ENCODE measurements at regions not wholly inside any gene's neighbourhood (a gene's known extent, or its start where the extent isn't known, plus 50 kb on each side); places are given as distances from the start of the nearest gene placed in this dataset.
"Not testable (repeated sequence)": the region's sequence is repeated elsewhere in the genome, so short reads cannot be mapped to it uniquely, and the experiment has no call there.

DNA sequence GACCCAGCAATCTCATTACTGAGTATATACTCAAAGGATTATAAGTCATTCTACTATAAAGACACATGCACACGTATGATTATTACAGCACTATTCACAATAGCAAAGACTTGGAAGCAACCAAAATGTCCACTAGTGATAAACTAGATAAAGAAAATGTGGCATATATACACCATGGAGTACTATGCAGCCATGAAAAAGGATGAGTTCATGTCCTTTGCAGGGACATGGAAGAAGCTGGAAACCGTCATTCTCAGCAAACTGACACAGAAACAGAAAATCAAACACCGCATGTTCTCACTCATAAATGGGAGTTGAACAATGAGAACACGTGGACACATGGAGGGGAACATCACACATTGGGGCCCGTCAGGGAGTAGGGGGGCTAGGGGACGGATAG is 1600.0 kb upstream of the NUDT12 start:
- TF ChIP-seq, protein P1, sequence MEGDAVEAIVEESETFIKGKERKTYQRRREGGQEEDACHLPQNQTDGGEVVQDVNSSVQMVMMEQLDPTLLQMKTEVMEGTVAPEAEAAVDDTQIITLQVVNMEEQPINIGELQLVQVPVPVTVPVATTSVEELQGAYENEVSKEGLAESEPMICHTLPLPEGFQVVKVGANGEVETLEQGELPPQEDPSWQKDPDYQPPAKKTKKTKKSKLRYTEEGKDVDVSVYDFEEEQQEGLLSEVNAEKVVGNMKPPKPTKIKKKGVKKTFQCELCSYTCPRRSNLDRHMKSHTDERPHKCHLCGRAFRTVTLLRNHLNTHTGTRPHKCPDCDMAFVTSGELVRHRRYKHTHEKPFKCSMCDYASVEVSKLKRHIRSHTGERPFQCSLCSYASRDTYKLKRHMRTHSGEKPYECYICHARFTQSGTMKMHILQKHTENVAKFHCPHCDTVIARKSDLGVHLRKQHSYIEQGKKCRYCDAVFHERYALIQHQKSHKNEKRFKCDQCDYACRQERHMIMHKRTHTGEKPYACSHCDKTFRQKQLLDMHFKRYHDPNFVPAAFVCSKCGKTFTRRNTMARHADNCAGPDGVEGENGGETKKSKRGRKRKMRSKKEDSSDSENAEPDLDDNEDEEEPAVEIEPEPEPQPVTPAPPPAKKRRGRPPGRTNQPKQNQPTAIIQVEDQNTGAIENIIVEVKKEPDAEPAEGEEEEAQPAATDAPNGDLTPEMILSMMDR (IDR thresholded peaks at IDR 0.05): not testable (repeated sequence)
- TF ChIP-seq POLR2A (IDR thresholded peaks at IDR 0.05): not testable (repeated sequence)
